Kidney (tissue), 13 donors: ENCODE measurements at regions not wholly inside any gene's neighbourhood (a gene's known extent, or its start where the extent isn't known, plus 50 kb on each side); places are given as distances from the start of the nearest gene placed in this dataset.

Source experiments
- DNase-seq, 5 donors: peaks; one replicate each; pipeline ENCODE4 v3.0.0-alpha.2; 2013 to 2020
- FAIRE-seq: peaks from 2 replicates; lab custom pipeline; 2012; peaks lifted over from hg19 to GRCh38; lab: Jason Lieb, UNC
- H3K27ac ChIP-seq, 2 donors: one replicate each; pipeline ENCODE4 v1.7.0; 2013; ENCODE audit warnings: low read depth in 2 of 2, low read length in 2 of 2, inconsistent platforms in 1 of 2
- H3K27me3 ChIP-seq: one replicate; pipeline ENCODE4 v1.7.1; 2013; ENCODE audit warnings: low read length, inconsistent platforms; ENCODE audit not compliant: control insufficient read depth, insufficient read depth
- H3K36me3 ChIP-seq, 3 donors: one replicate each; pipeline versions ENCODE4 v1.7.0 to v1.7.1; 2013; ENCODE audit warnings: low read length in 3 of 3, control low read depth in 1 of 3, inconsistent platforms in 1 of 3; ENCODE audit not compliant: insufficient read depth in 3 of 3, control insufficient read depth in 2 of 3
- H3K4me1 ChIP-seq, 3 donors: one replicate each; pipeline versions ENCODE4 v1.7.0 to v1.7.1; 2013; ENCODE audit warnings: low read length in 3 of 3, inconsistent platforms in 1 of 3, low read depth in 1 of 3; ENCODE audit not compliant: control insufficient read depth in 2 of 3, insufficient read depth in 2 of 3
- H3K4me3 ChIP-seq, 3 donors: one replicate each; pipeline versions ENCODE4 v1.7.0 to v1.8.1; 2013; ENCODE audit warnings: low read length in 3 of 3, control low read depth in 1 of 3, inconsistent platforms in 1 of 3
- H3K9ac ChIP-seq, 3 donors: one replicate each; pipeline versions ENCODE4 v1.7.0 to v1.7.1; 2013; ENCODE audit warnings: low read length in 3 of 3, control low read depth in 1 of 3, inconsistent platforms in 1 of 3
- H3K9me3 ChIP-seq, 3 donors: one replicate each; pipeline versions ENCODE4 v1.7.0 to v1.7.1; 2013; ENCODE audit warnings: low read length in 3 of 3, control low read depth in 1 of 3, inconsistent platforms in 1 of 3; ENCODE audit not compliant: control insufficient read depth in 2 of 3, insufficient read depth in 1 of 3
- intact Hi-C: fragments of 100-400 bp; cut with DNase I; formaldehyde crosslinking; loops from one replicate; pipeline ENCODE4 v1.11.1; 2022
- TF ChIP-seq, protein P1 (sequence below): IDR thresholded peaks from 3 replicates; pipeline ENCODE4 v1.5.1; 2012; ENCODE audit warnings: mild to moderate bottlenecking, moderate library complexity, borderline replicate concordance; ENCODE audit not compliant: insufficient read depth; ENCODE audit errors: extremely low read depth
- donor health status: control.
- donor health status: control.
- donor health status: control.
- donor health status: control.
- donor health status: control.
- donor health status: DM: yes; HTN: yes; CAD: no.
- donor health status: Normal renal cell carcinoma (clear cell type).

DNA sequence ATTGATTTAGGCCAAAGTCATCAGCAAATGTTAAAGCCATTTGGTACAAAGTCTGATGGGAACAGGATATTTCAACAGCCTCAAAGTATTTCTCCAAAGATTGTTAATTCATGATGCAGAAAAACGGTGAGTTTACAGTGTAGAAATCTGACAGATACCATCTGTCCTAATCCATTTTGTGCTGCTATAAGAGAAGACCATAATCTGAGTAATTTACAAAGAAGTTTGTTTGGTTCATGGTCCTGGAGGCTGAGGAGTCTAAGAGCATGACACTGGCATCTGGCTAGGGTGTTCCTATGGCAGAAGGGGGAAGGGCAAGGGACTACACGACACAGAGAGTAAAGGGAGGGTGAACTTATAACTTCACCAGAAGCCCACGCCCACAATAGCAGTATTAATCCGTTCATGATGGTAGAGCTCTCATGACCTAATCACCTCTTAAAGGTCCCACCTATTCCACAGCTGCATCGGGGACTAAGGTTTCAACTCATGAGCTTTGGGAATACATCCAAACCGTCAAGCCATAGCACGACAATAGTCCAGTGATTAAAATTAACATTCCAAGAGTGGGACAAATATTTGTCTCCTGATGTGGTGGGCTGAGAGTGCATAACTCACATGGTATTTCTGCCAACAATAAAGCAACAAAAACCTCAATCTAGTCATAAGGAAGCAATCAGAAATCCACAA, 298.6 kb upstream of the AKR1E2 start:
- Histone ChIP-seq H3K27me3 (no peaks in the 10 kb centered on the region), H3K36me3 (no peaks in the 10 kb centered on the region), H3K27ac (no peak overlapping the region), H3K4me3 (no peak overlapping the region), H3K9ac (no peak overlapping the region), H3K9me3 (no peaks in the 10 kb centered on the region), H3K4me1 (peaks cover 0 to 16% (median 3%) of the 10 kb centered on the region in 3 donors)
- TF ChIP-seq, protein P1, sequence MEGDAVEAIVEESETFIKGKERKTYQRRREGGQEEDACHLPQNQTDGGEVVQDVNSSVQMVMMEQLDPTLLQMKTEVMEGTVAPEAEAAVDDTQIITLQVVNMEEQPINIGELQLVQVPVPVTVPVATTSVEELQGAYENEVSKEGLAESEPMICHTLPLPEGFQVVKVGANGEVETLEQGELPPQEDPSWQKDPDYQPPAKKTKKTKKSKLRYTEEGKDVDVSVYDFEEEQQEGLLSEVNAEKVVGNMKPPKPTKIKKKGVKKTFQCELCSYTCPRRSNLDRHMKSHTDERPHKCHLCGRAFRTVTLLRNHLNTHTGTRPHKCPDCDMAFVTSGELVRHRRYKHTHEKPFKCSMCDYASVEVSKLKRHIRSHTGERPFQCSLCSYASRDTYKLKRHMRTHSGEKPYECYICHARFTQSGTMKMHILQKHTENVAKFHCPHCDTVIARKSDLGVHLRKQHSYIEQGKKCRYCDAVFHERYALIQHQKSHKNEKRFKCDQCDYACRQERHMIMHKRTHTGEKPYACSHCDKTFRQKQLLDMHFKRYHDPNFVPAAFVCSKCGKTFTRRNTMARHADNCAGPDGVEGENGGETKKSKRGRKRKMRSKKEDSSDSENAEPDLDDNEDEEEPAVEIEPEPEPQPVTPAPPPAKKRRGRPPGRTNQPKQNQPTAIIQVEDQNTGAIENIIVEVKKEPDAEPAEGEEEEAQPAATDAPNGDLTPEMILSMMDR, result no peak
- intact Hi-C loops, result no loop called here
- no peak for DNase-seq
- FAIRE-seq, result no peak

GRCh38 chr10:4526311-4526731, 299.7 kb upstream of the AKR1E2 start:
- Histone ChIP-seq H3K9ac (no peak overlapping the region), H3K36me3 (no peaks in the 10 kb centered on the region), H3K27me3 (no peaks in the 10 kb centered on the region), H3K27ac (no peak overlapping the region), H3K4me3 (no peak overlapping the region), H3K4me1 (peaks cover 0 to 16% (median 3%) of the 10 kb centered on the region in 3 donors), H3K9me3 (no peaks in the 10 kb centered on the region)
- FAIRE-seq (no peak), DNase-seq (peak in 2 of 5 donors; percentile 18 to 36)
- intact Hi-C loops, result no loop called here
- TF ChIP-seq, protein P1, result no peak

GRCh38 chr10:4525103-4525502, 300.9 kb upstream of the AKR1E2 start:
- no peak overlapping the region for H3K27ac ChIP-seq
- TF ChIP-seq, protein P1, result no peak
- no peak overlapping the region for H3K9ac ChIP-seq
- FAIRE-seq, result no peak
- H3K4me3 ChIP-seq, result no peak overlapping the region
- intact Hi-C loops, result no loop called here
- peaks cover 0 to 16% (median 3%) of the 10 kb centered on the region in 3 donors for H3K4me1 ChIP-seq
- no peaks in the 10 kb centered on the region for H3K36me3 ChIP-seq
- no peak for DNase-seq
- no peaks in the 10 kb centered on the region for H3K27me3 ChIP-seq
- no peaks in the 10 kb centered on the region for H3K9me3 ChIP-seq
